ENCODE measurements at regions not wholly inside any gene's neighbourhood (a gene's known extent, or its start where the extent isn't known, plus 50 kb on each side); places are given as distances from the start of the nearest gene placed in this dataset.

DNA sequence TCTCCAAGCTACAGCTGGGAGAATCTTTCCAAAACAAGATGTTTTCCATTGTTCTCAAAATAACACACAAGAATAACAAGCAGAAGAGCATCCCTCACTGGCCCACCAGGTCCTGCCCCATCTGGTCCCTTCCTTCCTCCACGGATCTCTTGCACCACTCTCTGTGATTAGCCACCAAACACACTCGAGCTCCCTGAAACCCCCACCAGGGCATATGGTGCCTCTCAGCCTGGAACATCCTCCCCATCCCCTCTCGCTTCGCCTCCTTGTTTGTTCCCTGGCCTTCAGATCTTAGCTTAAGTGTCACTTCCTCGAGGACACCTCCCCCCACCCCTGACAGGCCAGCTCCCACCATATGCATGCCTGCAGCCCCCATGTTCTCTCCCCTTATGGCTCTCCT is 496.6 kb upstream of the PROK2 start:
- no peak overlapping the region for H2BK5ac ChIP-seq (ENCODE audit: low read depth, low read length, poor library complexity, severe bottlenecking)
- ATAC-seq (ENCODE audit: low read depth) (no peak), DNase-seq (no peak)
- dilution Hi-C loops (cut with HindIII; ENCODE audit: low sequenced_read_pairs, unreplicated experiment) (no loop called here), in situ Hi-C loops (cut with MboI; ENCODE audit: low sequenced_read_pairs) (no loop called here), intact Hi-C loops (cut with micrococcal nuclease) (no loop called here)
- H3K4me2 ChIP-seq (ENCODE audit: low read depth, low read length), result no peak overlapping the region
- no peak overlapping the region for H3K4me3 ChIP-seq (ENCODE audit: insufficient read depth, low read depth, low read length)
- H3K4ac ChIP-seq (ENCODE audit: low read depth, low read length), result no peak overlapping the region
- no peak overlapping the region for H2BK15ac ChIP-seq (ENCODE audit: low read depth, low read length)
- H2BK120ac ChIP-seq (ENCODE audit: low read depth, low read length), result no peak overlapping the region
- H3K14ac ChIP-seq (replicated peaks; ENCODE audit: low read depth, low read length), result no peak overlapping the region
- peaks cover 8% of the 10 kb centered on the region for H3K9me3 ChIP-seq (ENCODE audit: control insufficient read depth, insufficient read depth, low read length)
- no peaks in the 10 kb centered on the region for H4K20me1 ChIP-seq (ENCODE audit: insufficient read depth, low read length)
- no peak overlapping the region for H3K18ac ChIP-seq (ENCODE audit: low read depth, low read length)
- no peaks in the 10 kb centered on the region for H3K36me3 ChIP-seq (ENCODE audit: control insufficient read depth, insufficient read depth, low read length)
- CTCF ChIA-PET, result no interaction called here
- H2AFZ ChIP-seq (replicated peaks; ENCODE audit: low read length, poor library complexity), result no peak overlapping the region
- WGBS, 2 experiments (ENCODE audit: extremely low coverage in 2 of 2, insufficient read length in 1 of 2), result 64% methylated on average over 5 of the region's 5 CpGs; no CpG with 5 or more reads in 1 of the 2 experiments
- H3K9me1 ChIP-seq (ENCODE audit: insufficient read depth, low read length), result no peaks in the 10 kb centered on the region
- H3K79me1 ChIP-seq (ENCODE audit: low read depth in 1 of 2, low read length in 2 of 2), result no peaks in the 10 kb centered on the region
- no peak overlapping the region for H2BK20ac ChIP-seq (ENCODE audit: low read depth, low read length)
- no peak overlapping the region for H2AK5ac ChIP-seq (ENCODE audit: low read depth, low read length)
- H4K5ac ChIP-seq (ENCODE audit: low read depth, low read length), result no peak overlapping the region
- no peak overlapping the region for H3K27ac ChIP-seq (ENCODE audit: insufficient read depth, low read length)
- H3K9ac ChIP-seq (ENCODE audit: low read depth, low read length), result no peak overlapping the region
- TF ChIP-seq, protein P1, sequence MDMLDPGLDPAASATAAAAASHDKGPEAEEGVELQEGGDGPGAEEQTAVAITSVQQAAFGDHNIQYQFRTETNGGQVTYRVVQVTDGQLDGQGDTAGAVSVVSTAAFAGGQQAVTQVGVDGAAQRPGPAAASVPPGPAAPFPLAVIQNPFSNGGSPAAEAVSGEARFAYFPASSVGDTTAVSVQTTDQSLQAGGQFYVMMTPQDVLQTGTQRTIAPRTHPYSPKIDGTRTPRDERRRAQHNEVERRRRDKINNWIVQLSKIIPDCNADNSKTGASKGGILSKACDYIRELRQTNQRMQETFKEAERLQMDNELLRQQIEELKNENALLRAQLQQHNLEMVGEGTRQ (IDR thresholded peaks at IDR 0.05; ENCODE audit: low read depth, low read length), result no peak
- TF ChIP-seq MXI1 (IDR thresholded peaks at IDR 0.05; ENCODE audit: borderline replicate concordance, low read depth, low read length) (no peak), RFX5 (IDR thresholded peaks at IDR 0.05; ENCODE audit: low read depth, low read length) (no peak), CEBPB (IDR thresholded peaks at IDR 0.05; ENCODE audit: low read depth, low read length) (no peak), POLR2A (IDR thresholded peaks at IDR 0.05; ENCODE audit: low read depth, low read length) (no peak), RAD21 (IDR thresholded peaks at IDR 0.05; ENCODE audit: low read length) (no peak)
- BruUV-seq (replicated peaks), result no TSS peak
- no peak overlapping the region for H3K23ac ChIP-seq (ENCODE audit: low read depth, low read length)
- no peak overlapping the region for H3K56ac ChIP-seq (ENCODE audit: extremely low read depth, insufficient read depth, low read length)
- H3K4me1 ChIP-seq (ENCODE audit: control insufficient read depth, insufficient read depth, low read length), result peaks cover 4% of the 10 kb centered on the region; the same call in 1 of the 2 replicates
- POLR2A ChIA-PET (ENCODE audit: unreplicated experiment), result no interaction called here
- no peak overlapping the region for H4K91ac ChIP-seq (ENCODE audit: insufficient read depth, low read depth, low read length)
- no peak overlapping the region for H4K8ac ChIP-seq (ENCODE audit: low read depth in 2 of 2, low read length in 2 of 2)
- H3K27me3 ChIP-seq (ENCODE audit: control insufficient read depth, insufficient read depth, low read length), result peaks cover 25% of the 10 kb centered on the region
- no peak overlapping the region for H2AK9ac ChIP-seq (replicated peaks; ENCODE audit: low read depth, low read length, poor library complexity)

Data from IMR-90 (cell line).